Gastroesophageal sphincter (tissue), 3 donors: ENCODE measurements at regions not wholly inside any gene's neighbourhood (a gene's known extent, or its start where the extent isn't known, plus 50 kb on each side); places are given as distances from the start of the nearest gene placed in this dataset.

Experiments used
- CTCF ChIP-seq, 4 experiments: fragments of 200-600 bp in 2 of 4; fragments of 450-650 bp in 2 of 4; sonication (generic) in 1 of 4; IDR thresholded peaks; one replicate each; pipeline ENCODE4 v1.5.1; 2017 to 2019; ENCODE audit warnings: antibody characterized with exemption in 4 of 4, mild to moderate bottlenecking in 2 of 4, moderate library complexity in 2 of 4
- EP300 ChIP-seq: sonication (generic); formaldehyde crosslinking; IDR thresholded peaks from one replicate; pipeline ENCODE4 v1.6.1; 2017; ENCODE audit warnings: antibody characterized with exemption, mild to moderate bottlenecking
- POLR2AphosphoS5 ChIP-seq: sonication (generic); formaldehyde crosslinking; IDR thresholded peaks from one replicate; pipeline ENCODE4 v1.6.1; 2017; ENCODE audit warnings: antibody characterized with exemption

GRCh38 chr2:6777626-6778025 is 88.1 kb downstream of the CMPK2 start:
- TF ChIP-seq CTCF (IDR thresholded peaks at IDR 0.05) (no peak), POLR2AphosphoS5 (no peak), EP300 (no peak)
